HG02763 (cell line): ENCODE measurements at regions not wholly inside any gene's neighbourhood (a gene's known extent, or its start where the extent isn't known, plus 50 kb on each side); places are given as distances from the start of the nearest gene placed in this dataset.

ENCODE experiments used
- ATAC-seq: cut with Tn5 transposase; IDR thresholded peaks from one replicate; pipeline ENCODE4 v1.9.1; 2021; ENCODE audit warnings: mild to moderate bottlenecking, moderate library complexity; ENCODE audit not compliant: unreplicated experiment

GRCh38 chr4:18846313-18846712, 824.8 kb upstream of the LCORL start:
- no peak for ATAC-seq

GRCh38 chr4:18844726-18845125, 823.2 kb upstream of the LCORL start:
- ATAC-seq: no peak

GRCh38 chr4:18842431-18842830, 820.9 kb upstream of the LCORL start:
- no peak for ATAC-seq

GRCh38 chr4:18840481-18840880, 818.9 kb upstream of the LCORL start:
- no peak for ATAC-seq

- ATAC-seq: no peak
Measured at GRCh38 chr4:18816228-18816895, 794.8 kb upstream of the LCORL start.

- no peak for ATAC-seq
Measured at GRCh38 chr4:18815779-18816173, 794.2 kb upstream of the LCORL start.

GRCh38 chr4:18815081-18815778, 793.7 kb upstream of the LCORL start:
- ATAC-seq: no peak

GRCh38 chr4:18813771-18814170, 792.2 kb upstream of the LCORL start:
- ATAC-seq: no peak

GRCh38 chr4:18813055-18813454, 791.5 kb upstream of the LCORL start:
- ATAC-seq: no peak

- ATAC-seq: no peak
Measured at GRCh38 chr4:18803781-18804180, 782.2 kb upstream of the LCORL start.

- no peak for ATAC-seq
Measured at GRCh38 chr4:18798123-18798522, 776.6 kb upstream of the LCORL start.

GRCh38 chr4:18795794-18796193, 774.2 kb upstream of the LCORL start:
- no peak for ATAC-seq

- ATAC-seq: no peak
Measured at GRCh38 chr4:18777190-18777930, 755.8 kb upstream of the LCORL start.

GRCh38 chr4:18767921-18768320, 746.4 kb upstream of the LCORL start:
- no peak for ATAC-seq

GRCh38 chr4:18756671-18757070, 735.1 kb upstream of the LCORL start:
- no peak for ATAC-seq

GRCh38 chr4:18754180-18754579, 732.6 kb upstream of the LCORL start:
- no peak for ATAC-seq

GRCh38 chr4:18751083-18751482, 729.5 kb upstream of the LCORL start:
- no peak for ATAC-seq

- ATAC-seq: no peak
Measured at GRCh38 chr4:18749391-18749790, 727.8 kb upstream of the LCORL start.

- ATAC-seq: no peak
Measured at GRCh38 chr4:18736551-18736950, 715.0 kb upstream of the LCORL start.

- ATAC-seq: no peak
Measured at GRCh38 chr4:18735740-18736268, 714.2 kb upstream of the LCORL start.

- no peak for ATAC-seq
Measured at GRCh38 chr4:18734405-18734804, 712.9 kb upstream of the LCORL start.

- no peak for ATAC-seq
Measured at GRCh38 chr4:18733961-18734360, 712.4 kb upstream of the LCORL start.
